Caco-2 (cell line): ENCODE measurements at regions not wholly inside any gene's neighbourhood (a gene's known extent, or its start where the extent isn't known, plus 50 kb on each side); places are given as distances from the start of the nearest gene placed in this dataset.

Source experiments
- BruUV-seq: library from RNA; stranded (reverse); fragments of 400-500 nt; replicated peaks from 2 replicates; lab custom pipeline; 2021; lab: Mats Ljungman, UMichigan
- CTCF ChIA-PET: fragments of 300-600 bp; sonication (Branson Sonifier 250); formaldehyde crosslinking; loops from one replicate; lab custom pipeline; 2022; ENCODE audit warnings: antibody characterized with exemption; lab: Charles Lee
- POLR2A ChIA-PET: fragments of 300-600 bp; sonication (Branson Sonifier 250); formaldehyde crosslinking; loops from one replicate; lab custom pipeline; 2022; ENCODE audit warnings: antibody characterized with exemption; lab: Charles Lee
- DNase-seq, 2 experiments: peaks; one replicate each; pipeline versions ENCODE4 v3.0.0 to v3.0.0-alpha.2; 2020 to 2022
- H3K27me3 ChIP-seq: replicated peaks from 2 replicates; pipeline ENCODE4 v1.6.0; 2011; ENCODE audit warnings: low read length; ENCODE audit not compliant: control insufficient read depth, insufficient read depth
- H3K36me3 ChIP-seq: 2 replicates; pipeline ENCODE4 v1.5.1; 2011; ENCODE audit warnings: low read length; ENCODE audit not compliant: control insufficient read depth, insufficient read depth
- H3K4me1 ChIP-seq: fragments of 250-450 bp; sonication (Bioruptor Pico); 2 replicates; pipeline ENCODE4 v1.5.1; 2020; ENCODE audit warnings: mild to moderate bottlenecking
- H3K4me3 ChIP-seq: 2 replicates; pipeline ENCODE4 v1.5.1; 2011; ENCODE audit warnings: low read depth, mild to moderate bottlenecking, control low read depth, low read length
- H3K9me3 ChIP-seq: fragments of 250-450 bp; sonication (Bioruptor Pico); 2 replicates; pipeline ENCODE4 v1.5.1; 2020; ENCODE audit warnings: mild to moderate bottlenecking, moderate library complexity
- H3K27ac Mint-ChIP-seq: one replicate; pipeline ENCODE4 v1.8.0; 2022; ENCODE audit warnings: mixed read lengths; ENCODE audit not compliant: unreplicated experiment
- H3K27me3 Mint-ChIP-seq: one replicate; pipeline ENCODE4 v1.8.0; 2022; ENCODE audit warnings: mixed read lengths; ENCODE audit not compliant: insufficient read depth, unreplicated experiment
- H3K36me3 Mint-ChIP-seq: one replicate; pipeline ENCODE4 v1.8.0; 2022; ENCODE audit warnings: mild to moderate bottlenecking, mixed read lengths; ENCODE audit not compliant: insufficient read depth, unreplicated experiment
- H3K4me1 Mint-ChIP-seq: one replicate; pipeline ENCODE4 v1.8.0; 2022; ENCODE audit warnings: low read depth, mixed read lengths; ENCODE audit not compliant: unreplicated experiment
- H3K4me3 Mint-ChIP-seq: one replicate; pipeline ENCODE4 v1.8.0; 2022; ENCODE audit warnings: mild to moderate bottlenecking, moderate library complexity, mixed read lengths; ENCODE audit not compliant: unreplicated experiment
- H3K9me3 Mint-ChIP-seq: one replicate; pipeline ENCODE4 v1.8.0; 2022; ENCODE audit warnings: mixed read lengths; ENCODE audit not compliant: unreplicated experiment
- CTCF ChIP-seq, 2 experiments: fragments of 200-600 bp in 1 of 2; IDR thresholded peaks; 1 replicate in 1 of 2; 2 replicates in 1 of 2; pipeline versions ENCODE4 v1.5.1 to v1.8.0; 2011 to 2022; ENCODE audit warnings: antibody characterized with exemption in 1 of 2, control low read depth in 1 of 2, inconsistent platforms in 1 of 2, low read depth in 1 of 2, low read length in 1 of 2, mild to moderate bottlenecking in 1 of 2, moderate library complexity in 1 of 2; ENCODE audit not compliant: insufficient read depth in 1 of 2, severe bottlenecking in 1 of 2, unreplicated experiment in 1 of 2
- intact Hi-C: fragments of 100-400 bp; cut with micrococcal nuclease; formaldehyde crosslinking; loops from one replicate; pipeline ENCODE4 v1.10.0; 2022; ENCODE audit not compliant: unreplicated experiment

DNA sequence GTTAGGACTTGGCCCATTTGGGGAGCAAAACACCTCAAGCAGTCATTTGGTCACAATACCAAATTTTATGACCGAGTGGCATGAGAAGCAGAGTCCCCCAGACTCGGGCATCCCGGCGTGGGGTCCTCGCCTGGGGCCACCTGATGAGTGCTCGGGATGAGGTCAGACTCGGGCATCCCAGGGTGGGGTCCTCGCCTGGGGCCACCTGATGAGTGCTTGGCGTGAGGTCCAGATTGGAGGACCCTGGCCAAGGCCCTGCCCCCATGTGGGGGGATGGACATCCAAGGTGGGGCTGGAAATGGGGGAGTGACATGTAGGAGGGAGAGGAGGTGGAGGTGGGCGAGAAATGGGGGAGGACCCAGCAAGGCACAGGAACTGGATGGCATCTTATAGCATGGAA lies 56.1 kb upstream of the CST7 start:
- intact Hi-C loops, result no loop called here
- no TSS peak for BruUV-seq
- H3K27me3 Mint-ChIP-seq, result peaks cover 17% of the 10 kb centered on the region
- H3K4me1 Mint-ChIP-seq, result no peaks in the 10 kb centered on the region
- no peak overlapping the region for H3K4me3 Mint-ChIP-seq
- H3K4me3 ChIP-seq, result no peak overlapping the region
- H3K27me3 ChIP-seq, result no peaks in the 10 kb centered on the region
- no peaks in the 10 kb centered on the region for H3K36me3 ChIP-seq
- H3K36me3 Mint-ChIP-seq, result no peaks in the 10 kb centered on the region
- 0 out of 2 replicates have a peak, but pooled peaks cover 7% of the 10 kb centered on the region for H3K4me1 ChIP-seq
- peaks cover 8% of the 10 kb centered on the region for H3K9me3 Mint-ChIP-seq
- H3K9me3 ChIP-seq, result no peaks in the 10 kb centered on the region
- CTCF ChIA-PET, result no interaction called here
- no peak overlapping the region for H3K27ac Mint-ChIP-seq
- POLR2A ChIA-PET, result no interaction called here
- no peak for TF ChIP-seq CTCF (IDR thresholded peaks at IDR 0.05; ENCODE audit: insufficient read depth in 1 of 2, low read depth in 1 of 2, low read length in 1 of 2, severe bottlenecking in 1 of 2, unreplicated experiment in 1 of 2)
- DNase-seq, result no peak

GRCh38 chr20:24894488-24894887 lies 54.6 kb upstream of the CST7 start:
- Histone ChIP-seq H3K36me3 (no peaks in the 10 kb centered on the region), H3K9me3 (no peaks in the 10 kb centered on the region), H3K4me3 (no peak overlapping the region), H3K4me1 (0 out of 2 replicates have a peak, but pooled peaks cover 10% of the 10 kb centered on the region), H3K27me3 (no peaks in the 10 kb centered on the region)
- no peak overlapping the region for H3K4me3 Mint-ChIP-seq
- H3K9me3 Mint-ChIP-seq, result peaks cover 8% of the 10 kb centered on the region
- ChIA-PET CTCF (no interaction called here), POLR2A (no interaction called here)
- H3K27ac Mint-ChIP-seq, result no peak overlapping the region
- H3K4me1 Mint-ChIP-seq, result no peaks in the 10 kb centered on the region
- intact Hi-C loops, result no loop called here
- no peaks in the 10 kb centered on the region for H3K36me3 Mint-ChIP-seq
- DNase-seq, result no peak
- no TSS peak for BruUV-seq
- TF ChIP-seq CTCF (IDR thresholded peaks at IDR 0.05; ENCODE audit: insufficient read depth in 1 of 2, low read depth in 1 of 2, low read length in 1 of 2, severe bottlenecking in 1 of 2, unreplicated experiment in 1 of 2), result no peak
- peaks cover 14% of the 10 kb centered on the region for H3K27me3 Mint-ChIP-seq

GRCh38 chr20:24894967-24895366 lies 54.1 kb upstream of the CST7 start:
- Mint-ChIP-seq H3K4me3 (no peak overlapping the region), H3K4me1 (no peaks in the 10 kb centered on the region), H3K9me3 (peaks cover 8% of the 10 kb centered on the region), H3K36me3 (no peaks in the 10 kb centered on the region), H3K27ac (no peak overlapping the region), H3K27me3 (peaks cover 14% of the 10 kb centered on the region)
- no peak overlapping the region for H3K4me3 ChIP-seq
- H3K9me3 ChIP-seq, result no peaks in the 10 kb centered on the region
- H3K27me3 ChIP-seq, result no peaks in the 10 kb centered on the region
- intact Hi-C loops, result no loop called here
- H3K4me1 ChIP-seq, result 0 out of 2 replicates have a peak, but pooled peaks cover 10% of the 10 kb centered on the region
- no peaks in the 10 kb centered on the region for H3K36me3 ChIP-seq
- no peak for DNase-seq
- ChIA-PET CTCF (no interaction called here), POLR2A (no interaction called here)
- BruUV-seq, result no TSS peak
- TF ChIP-seq CTCF (IDR thresholded peaks at IDR 0.05; ENCODE audit: insufficient read depth in 1 of 2, low read depth in 1 of 2, low read length in 1 of 2, severe bottlenecking in 1 of 2, unreplicated experiment in 1 of 2), result no peak
